GM18499 (cell line): ENCODE measurements at regions not wholly inside any gene's neighbourhood (a gene's known extent, or its start where the extent isn't known, plus 50 kb on each side); places are given as distances from the start of the nearest gene placed in this dataset.

Experiments
- ATAC-seq: cut with Tn5 transposase; IDR thresholded peaks from one replicate; pipeline ENCODE4 v1.9.1; 2021; ENCODE audit warnings: moderate number of reproducible peaks; ENCODE audit not compliant: insufficient read depth, unreplicated experiment

GRCh38 chr21:27677546-27677945 is 710.7 kb upstream of the ADAMTS5 start:
- no peak for ATAC-seq

GRCh38 chr21:27675306-27675705 is 708.4 kb upstream of the ADAMTS5 start:
- no peak for ATAC-seq

DNA sequence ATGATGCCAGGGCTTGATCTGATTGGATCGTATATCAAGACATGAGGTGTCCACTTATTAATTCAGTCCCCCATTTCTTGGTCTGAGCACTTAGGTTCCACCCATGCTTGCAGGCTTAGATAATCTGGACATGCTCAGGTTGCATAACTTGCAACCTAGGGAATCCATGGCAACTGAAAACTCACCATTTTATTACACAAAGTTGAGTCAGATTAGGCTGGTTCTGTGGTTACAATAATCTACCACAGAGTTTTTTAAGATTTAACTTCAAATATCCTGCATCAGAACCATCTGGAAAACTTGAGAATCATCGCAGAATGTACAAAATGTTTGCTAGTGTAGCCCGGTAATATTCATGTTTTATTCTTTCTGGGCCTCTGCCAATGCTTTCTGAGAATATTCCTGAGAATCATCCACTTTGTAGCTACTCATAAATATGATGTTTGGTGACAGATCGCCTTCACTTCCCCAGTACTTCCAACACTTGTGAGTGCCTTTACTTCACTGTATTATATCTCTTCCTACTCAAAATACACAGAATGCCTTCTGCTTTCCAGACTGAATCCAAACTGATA is 707.2 kb upstream of the ADAMTS5 start:
- no peak for ATAC-seq

GRCh38 chr21:27673581-27673980 is 706.7 kb upstream of the ADAMTS5 start:
- ATAC-seq: no peak

DNA sequence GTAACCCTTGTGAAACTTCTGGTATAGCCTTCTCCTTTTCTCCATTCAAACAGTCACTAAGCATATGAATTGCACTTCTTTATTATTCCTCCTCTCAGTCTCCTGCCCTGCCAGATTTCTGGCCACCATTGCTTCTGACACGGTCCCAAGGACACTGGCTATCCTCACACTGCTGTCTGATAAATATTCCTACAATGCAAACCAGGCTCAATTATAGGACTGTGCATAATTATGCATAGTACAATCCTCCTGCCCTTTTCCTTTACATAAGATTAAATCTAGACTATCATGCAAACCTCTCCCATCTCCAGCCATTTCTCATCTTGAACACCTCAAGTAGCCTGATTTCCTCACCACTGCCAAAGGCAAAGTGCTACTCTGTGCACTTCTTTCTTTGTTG is 704.3 kb upstream of the ADAMTS5 start:
- no peak for ATAC-seq

DNA sequence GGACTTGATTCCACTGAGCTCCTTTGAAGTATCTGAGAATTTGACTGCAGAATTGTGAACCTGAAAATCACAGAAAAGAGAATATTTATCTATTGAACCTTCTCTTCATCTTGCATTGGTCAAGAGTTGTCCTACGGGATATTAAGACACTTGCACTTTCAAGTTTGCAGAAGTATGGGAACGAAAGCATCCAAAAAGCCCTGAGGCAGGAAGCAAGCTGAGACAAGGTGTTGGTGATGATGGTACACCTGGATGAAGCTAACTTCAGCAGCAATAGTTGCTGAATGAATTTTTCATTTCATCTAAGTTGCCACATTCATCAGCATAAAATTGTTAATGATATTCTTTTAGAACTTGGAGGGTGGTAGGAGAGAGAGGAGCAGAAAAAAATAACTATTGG is 686.6 kb upstream of the ADAMTS5 start:
- no peak for ATAC-seq

DNA sequence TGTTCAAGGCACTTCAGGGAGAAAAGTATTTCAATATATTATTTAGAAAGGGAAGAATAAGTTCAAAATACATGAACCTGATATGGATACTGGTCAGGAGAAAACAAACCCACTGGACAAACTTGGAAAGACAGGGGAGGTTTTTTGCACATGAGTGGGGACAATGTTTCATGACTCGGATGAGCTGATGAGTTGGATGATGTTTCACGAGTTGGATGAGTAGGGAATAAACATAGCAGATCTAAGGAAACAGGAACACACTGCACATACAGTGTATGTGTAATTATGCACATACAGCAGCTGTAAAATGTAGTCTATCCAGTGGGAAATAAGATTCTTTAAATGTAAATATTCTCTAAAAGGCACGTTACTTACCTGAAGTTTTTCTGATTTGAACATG is 682.9 kb upstream of the ADAMTS5 start:
- ATAC-seq: no peak

DNA sequence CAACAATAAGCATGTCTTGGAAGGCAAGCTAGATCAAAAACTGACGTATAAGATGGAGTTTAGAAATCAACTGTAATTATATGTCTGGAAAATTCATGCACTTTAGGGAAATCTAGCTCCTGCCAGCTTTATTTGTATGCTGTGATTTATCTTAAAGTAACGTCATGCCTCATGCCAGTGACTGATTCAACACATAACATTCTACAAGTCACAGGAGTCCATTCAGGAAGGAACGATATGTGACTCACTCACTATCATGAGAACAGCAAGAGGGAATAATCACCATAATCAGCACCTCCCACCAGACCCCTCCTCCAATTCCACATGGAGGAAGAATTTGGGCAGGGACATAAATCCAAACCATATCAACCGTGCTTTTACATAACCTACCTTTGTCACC is 682.4 kb upstream of the ADAMTS5 start:
- ATAC-seq: no peak

DNA sequence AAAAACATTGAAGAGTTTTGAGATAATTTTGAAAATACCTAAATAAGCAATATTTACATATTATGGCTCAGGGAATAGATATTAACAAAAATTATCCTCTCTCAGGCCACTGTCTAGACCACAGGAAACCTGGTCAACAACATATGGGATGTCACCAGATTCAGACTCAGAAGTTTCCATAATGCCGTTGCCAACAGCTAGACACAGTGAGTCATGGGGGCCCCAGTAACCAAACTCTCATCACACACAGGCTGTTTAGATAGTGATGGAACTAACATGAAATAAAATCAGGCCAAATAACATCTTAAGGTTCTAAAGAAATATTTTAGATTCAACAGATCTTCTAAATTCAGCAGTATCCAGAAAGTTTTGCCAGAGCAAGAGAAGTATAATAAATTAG is 681.7 kb upstream of the ADAMTS5 start:
- no peak for ATAC-seq

DNA sequence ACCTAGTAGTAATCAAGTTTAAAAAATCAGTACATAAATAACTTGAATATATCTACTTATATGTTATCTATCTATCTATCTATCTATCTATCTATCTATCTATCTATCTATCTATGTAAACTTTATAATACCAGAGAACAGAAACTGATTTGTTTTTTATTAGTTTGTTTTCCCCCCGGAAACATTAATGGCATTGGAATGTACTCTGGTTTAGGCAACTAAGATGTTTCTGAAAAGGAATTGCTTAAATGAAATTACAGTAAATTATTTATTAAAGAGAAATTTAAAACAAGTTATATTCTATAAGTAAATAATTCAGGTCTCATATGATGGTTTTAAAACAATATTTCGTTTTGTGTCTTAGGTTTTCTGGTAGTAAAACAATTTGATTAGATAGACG is 681.0 kb upstream of the ADAMTS5 start:
- no peak for ATAC-seq

- ATAC-seq: no peak
These were observed 680.5 kb upstream of the ADAMTS5 start for GRCh38 chr21:27647401-27647800.

GRCh38 chr21:27646691-27647090 is 679.8 kb upstream of the ADAMTS5 start:
- ATAC-seq: no peak

DNA sequence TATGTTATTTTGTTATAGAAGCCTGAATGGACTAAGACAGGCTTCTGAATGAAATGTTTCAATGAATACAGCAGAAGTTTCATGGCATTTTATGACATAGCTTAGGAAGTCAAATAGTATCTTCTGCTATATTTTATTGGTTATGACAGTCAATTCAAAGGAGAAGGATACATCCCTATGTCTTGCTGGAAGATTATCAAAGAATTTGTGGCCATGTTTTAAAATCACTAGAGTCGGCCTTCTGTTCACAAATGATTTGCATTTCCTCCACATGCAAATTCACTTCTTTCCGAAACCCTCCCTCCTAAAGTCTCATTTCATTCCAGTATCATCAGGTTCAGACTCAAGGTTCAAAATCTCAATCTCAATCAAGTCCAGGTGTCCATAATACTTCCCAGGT is 679.2 kb upstream of the ADAMTS5 start:
- ATAC-seq: no peak

DNA sequence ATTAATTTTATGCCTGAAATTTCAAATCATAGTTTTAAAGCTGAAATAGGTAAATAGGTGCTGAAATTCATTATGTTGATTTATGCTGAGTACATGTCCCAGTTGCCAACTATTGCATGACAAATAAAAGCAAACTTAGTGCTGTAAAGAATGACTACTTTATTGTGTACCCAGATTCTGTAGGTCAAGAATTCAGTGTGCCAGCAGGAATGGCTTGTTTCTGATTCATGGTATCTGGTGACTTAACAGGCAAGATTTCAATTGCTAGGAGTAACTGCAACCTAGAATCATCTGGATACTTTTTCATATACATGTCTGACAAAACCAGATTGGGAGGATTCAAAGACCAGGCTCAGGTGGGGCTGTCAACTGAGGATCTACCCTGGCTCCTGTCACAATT is 678.4 kb upstream of the ADAMTS5 start:
- ATAC-seq: no peak

- ATAC-seq: no peak
These were observed 676.4 kb upstream of the ADAMTS5 start for GRCh38 chr21:27643326-27643725.

- ATAC-seq: no peak
These were observed 672.4 kb upstream of the ADAMTS5 start for GRCh38 chr21:27639286-27639685.

DNA sequence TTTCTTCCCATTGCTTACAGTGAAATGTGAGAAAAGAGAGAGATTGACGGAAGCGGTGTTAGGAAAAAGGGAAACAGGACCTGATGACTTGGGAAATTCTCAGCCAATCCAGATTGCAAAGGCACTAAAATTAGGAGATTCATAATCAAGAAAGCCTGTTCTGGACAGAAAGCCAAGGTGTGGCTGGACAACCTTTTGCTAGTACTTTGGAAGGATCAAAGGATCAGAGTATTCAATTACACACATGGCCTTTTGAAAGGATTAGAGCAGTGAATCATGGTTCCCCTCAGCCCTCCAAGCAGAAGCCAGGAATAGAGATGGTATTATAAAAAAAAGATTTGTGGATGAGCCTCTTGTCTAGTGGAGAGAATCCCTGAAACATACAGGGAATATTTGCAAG is 669.8 kb upstream of the ADAMTS5 start:
- ATAC-seq: no peak

- ATAC-seq: no peak
These were observed 666.7 kb upstream of the ADAMTS5 start for GRCh38 chr21:27633631-27634030.

DNA sequence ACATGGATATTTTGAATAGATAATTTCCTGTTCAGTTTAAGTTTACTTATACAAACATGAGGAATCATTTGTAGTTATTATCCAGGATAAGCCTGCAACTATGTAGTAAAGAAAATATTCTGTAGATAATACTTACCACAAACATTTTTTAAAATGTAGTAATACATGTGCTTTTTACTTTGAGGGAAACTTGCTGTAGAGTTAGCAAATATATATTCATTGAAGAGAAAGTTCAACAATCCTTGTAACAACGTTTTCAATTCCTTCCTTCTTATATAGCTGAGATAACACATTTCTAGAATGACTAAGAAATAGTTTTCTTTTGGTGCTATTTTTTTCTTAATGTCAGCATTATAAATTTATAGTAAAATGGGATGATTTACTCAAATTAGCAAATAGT is 664.6 kb upstream of the ADAMTS5 start:
- no peak for ATAC-seq

DNA sequence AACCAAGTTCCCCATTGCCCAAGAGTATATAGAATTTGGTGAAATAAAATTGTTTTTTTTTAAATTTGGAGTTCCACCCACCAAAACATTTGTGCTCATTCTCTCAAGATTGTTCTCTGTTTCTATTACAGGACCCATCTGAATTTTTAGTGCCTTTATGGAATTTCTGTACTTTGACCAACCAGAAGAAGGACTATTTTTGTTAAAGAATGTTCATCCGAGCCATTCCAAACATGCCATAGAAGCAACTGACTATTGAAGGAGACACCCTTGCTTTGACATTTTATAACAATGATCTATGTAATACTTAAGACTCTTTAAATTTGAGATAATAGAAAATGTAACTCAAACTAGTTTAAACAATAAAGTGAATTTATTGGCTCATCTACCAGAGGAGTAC is 655.7 kb upstream of the ADAMTS5 start:
- ATAC-seq: no peak

DNA sequence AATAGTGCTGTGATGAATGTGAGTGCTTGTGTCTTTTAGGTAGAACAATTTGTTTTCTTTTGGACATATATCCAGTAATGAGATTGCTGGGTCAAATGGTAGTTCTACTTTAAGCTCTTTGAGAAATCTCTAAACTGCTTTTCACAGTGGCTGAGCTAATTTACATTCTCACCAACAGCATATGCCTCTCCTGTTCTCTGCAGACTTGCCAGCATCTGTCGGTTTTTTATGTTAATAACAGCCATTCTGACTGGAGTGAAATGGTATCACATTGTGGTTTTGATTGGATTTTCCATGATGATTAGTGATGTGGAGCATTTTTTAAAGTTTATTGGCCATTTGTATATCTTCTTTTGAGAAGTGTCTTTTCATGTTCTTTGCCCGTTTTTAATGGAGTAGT is 647.3 kb upstream of the ADAMTS5 start:
- no peak for ATAC-seq

DNA sequence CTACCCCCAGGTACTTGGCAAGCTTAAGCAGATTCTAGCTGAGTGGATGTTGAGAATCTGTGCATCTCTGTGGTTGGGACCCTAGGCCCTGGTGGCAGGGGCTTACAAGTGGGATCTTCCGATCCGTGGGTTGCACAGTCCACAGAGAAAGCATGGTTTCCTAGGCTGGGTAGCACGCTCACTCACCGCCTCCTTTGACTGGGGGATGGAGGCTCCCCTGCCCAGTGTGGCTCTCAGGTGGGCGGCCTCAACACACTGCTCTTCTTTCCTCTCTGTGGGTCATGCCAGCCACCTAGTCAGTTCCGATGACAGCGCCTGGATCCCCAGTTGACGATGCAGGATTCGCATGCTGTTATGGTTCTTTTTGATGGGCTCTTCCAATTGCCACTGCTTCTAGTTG is 639.5 kb upstream of the ADAMTS5 start:
- no peak for ATAC-seq

GRCh38 chr21:27596196-27596595 is 629.3 kb upstream of the ADAMTS5 start:
- ATAC-seq: no peak
